GM12891 (cell line): ENCODE measurements at regions not wholly inside any gene's neighbourhood (a gene's known extent, or its start where the extent isn't known, plus 50 kb on each side); places are given as distances from the start of the nearest gene placed in this dataset.

Experiments
- DNase-seq: peaks from one replicate; pipeline ENCODE4 v3.0.0; 2011; ENCODE audit warnings: low spot score; ENCODE audit not compliant: insufficient read length
- FAIRE-seq: peaks from 2 replicates; lab custom pipeline; 2011; peaks lifted over from hg19 to GRCh38; lab: Jason Lieb, UNC
- PAX5 ChIP-seq: IDR thresholded peaks from 2 replicates; pipeline ENCODE4 v1.6.1; 2011; ENCODE audit warnings: low read length, moderate library complexity, mild to moderate bottlenecking; ENCODE audit not compliant: insufficient read depth, severe bottlenecking
- POLR2A ChIP-seq: IDR thresholded peaks from 2 replicates; pipeline ENCODE4 v1.6.1; 2011; ENCODE audit warnings: low read depth, low read length, control low read depth
- POLR2AphosphoS5 ChIP-seq: IDR thresholded peaks from 2 replicates; pipeline ENCODE4 v1.6.1; 2011; ENCODE audit warnings: low read depth, low read length, control low read depth
- POU2F2 ChIP-seq: IDR thresholded peaks from 2 replicates; pipeline ENCODE4 v1.6.1; 2011; ENCODE audit warnings: low read depth, mild to moderate bottlenecking, control low read depth, low read length, moderate library complexity
- SPI1 ChIP-seq: IDR thresholded peaks from 2 replicates; pipeline ENCODE4 v1.6.1; 2011; ENCODE audit warnings: low read depth, low read length, control low read depth
- TAF1 ChIP-seq: IDR thresholded peaks from 2 replicates; pipeline ENCODE4 v1.6.1; 2011; ENCODE audit warnings: low read depth, low read length, control low read depth

GRCh38 chr6:165229216-165229615 lies 80.2 kb downstream of the C6orf118 start:
- TF ChIP-seq SPI1 (no peak), POLR2A (no peak), TAF1 (no peak), PAX5 (no peak), POLR2AphosphoS5 (no peak), POU2F2 (no peak)
- no peak for FAIRE-seq
- DNase-seq, result no peak

- no peak for FAIRE-seq
These were observed 81.6 kb downstream of the C6orf118 start for GRCh38 chr6:165227644-165228329.

GRCh38 chr6:165223736-165224135 lies 85.7 kb downstream of the C6orf118 start:
- DNase-seq (no peak), FAIRE-seq (no peak)
- TF ChIP-seq SPI1 (no peak), POLR2A (no peak), POU2F2 (no peak), PAX5 (no peak), POLR2AphosphoS5 (no peak), TAF1 (no peak)

More at GRCh38 chr6:165227644-165228329, 81.6 kb downstream of the C6orf118 start:
- TF ChIP-seq POLR2A, result no peak
- no peak for DNase-seq

- no peak for DNase-seq
- no peak for FAIRE-seq
- TF ChIP-seq SPI1, result no peak
- TF ChIP-seq TAF1, result no peak
- TF ChIP-seq POLR2AphosphoS5, result no peak
- no peak for TF ChIP-seq POLR2A
- TF ChIP-seq PAX5, result no peak
- TF ChIP-seq POU2F2, result no peak
These were observed 86.3 kb downstream of the C6orf118 start for GRCh38 chr6:165223101-165223500.

- FAIRE-seq (no peak), DNase-seq (no peak)
- TF ChIP-seq SPI1, result no peak
- TF ChIP-seq POLR2AphosphoS5, result no peak
- no peak for TF ChIP-seq POLR2A
- TF ChIP-seq TAF1, result no peak
- TF ChIP-seq POU2F2, result no peak
- TF ChIP-seq PAX5, result no peak
These were observed 86.9 kb downstream of the C6orf118 start for GRCh38 chr6:165222315-165223025.

GRCh38 chr6:165220045-165220444 lies 89.4 kb downstream of the C6orf118 start:
- FAIRE-seq (no peak), DNase-seq (no peak)
- no peak for TF ChIP-seq PAX5
- TF ChIP-seq POU2F2, result no peak
- no peak for TF ChIP-seq SPI1
- no peak for TF ChIP-seq TAF1
- TF ChIP-seq POLR2A, result no peak
- no peak for TF ChIP-seq POLR2AphosphoS5

GRCh38 chr6:165219629-165220028 lies 89.8 kb downstream of the C6orf118 start:
- no peak for DNase-seq
- no peak for FAIRE-seq
- TF ChIP-seq POU2F2 (no peak), SPI1 (no peak), TAF1 (no peak), POLR2AphosphoS5 (no peak), POLR2A (no peak)

GRCh38 chr6:165218829-165219228 lies 90.6 kb downstream of the C6orf118 start:
- DNase-seq, result no peak
- FAIRE-seq, result no peak

GRCh38 chr6:165206798-165207197 lies 102.6 kb downstream of the C6orf118 start:
- FAIRE-seq (no peak), DNase-seq (no peak)
- TF ChIP-seq POU2F2 (no peak), PAX5 (no peak), TAF1 (no peak), SPI1 (no peak), POLR2A (no peak), POLR2AphosphoS5 (no peak)

More at GRCh38 chr6:165218829-165219228, 90.6 kb downstream of the C6orf118 start:
- TF ChIP-seq SPI1 (no peak), POU2F2 (no peak), POLR2A (no peak), PAX5 (no peak), TAF1 (no peak), POLR2AphosphoS5 (no peak)

- FAIRE-seq, result no peak
- TF ChIP-seq POU2F2, result no peak
- no peak for TF ChIP-seq PAX5
- TF ChIP-seq TAF1, result no peak
- no peak for TF ChIP-seq POLR2AphosphoS5
- no peak for TF ChIP-seq SPI1
- no peak for TF ChIP-seq POLR2A
- DNase-seq, result no peak
These were observed 103.8 kb downstream of the C6orf118 start for GRCh38 chr6:165205632-165206031.
